GM21737 (cell line): ENCODE measurements at regions not wholly inside any gene's neighbourhood (a gene's known extent, or its start where the extent isn't known, plus 50 kb on each side); places are given as distances from the start of the nearest gene placed in this dataset.

Source experiments
- ATAC-seq: cut with Tn5 transposase; IDR thresholded peaks from one replicate; pipeline ENCODE4 v1.9.1; 2021; ENCODE audit warnings: mild to moderate bottlenecking, moderate library complexity; ENCODE audit not compliant: unreplicated experiment

DNA sequence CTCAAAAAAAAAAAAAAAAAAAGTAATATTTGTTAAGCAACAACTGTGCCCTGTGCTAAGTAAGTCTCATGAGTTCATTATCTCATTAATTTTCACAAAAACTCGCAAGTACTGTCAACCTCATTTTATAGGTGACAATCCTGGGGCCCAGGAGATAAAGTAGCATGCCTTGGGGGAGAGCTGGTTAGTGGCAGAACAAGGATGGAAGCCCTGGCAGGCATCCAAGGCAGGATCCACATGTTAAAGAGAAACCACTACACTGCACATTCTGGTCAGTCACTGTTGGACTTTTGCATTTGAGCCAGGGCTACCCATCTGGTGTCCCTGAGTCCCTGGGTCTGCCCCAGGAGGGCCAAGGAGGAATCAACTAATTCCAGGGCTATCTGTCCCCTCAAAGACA is 54.6 kb downstream of the ZFP36L2 start:
- ATAC-seq: no peak

DNA sequence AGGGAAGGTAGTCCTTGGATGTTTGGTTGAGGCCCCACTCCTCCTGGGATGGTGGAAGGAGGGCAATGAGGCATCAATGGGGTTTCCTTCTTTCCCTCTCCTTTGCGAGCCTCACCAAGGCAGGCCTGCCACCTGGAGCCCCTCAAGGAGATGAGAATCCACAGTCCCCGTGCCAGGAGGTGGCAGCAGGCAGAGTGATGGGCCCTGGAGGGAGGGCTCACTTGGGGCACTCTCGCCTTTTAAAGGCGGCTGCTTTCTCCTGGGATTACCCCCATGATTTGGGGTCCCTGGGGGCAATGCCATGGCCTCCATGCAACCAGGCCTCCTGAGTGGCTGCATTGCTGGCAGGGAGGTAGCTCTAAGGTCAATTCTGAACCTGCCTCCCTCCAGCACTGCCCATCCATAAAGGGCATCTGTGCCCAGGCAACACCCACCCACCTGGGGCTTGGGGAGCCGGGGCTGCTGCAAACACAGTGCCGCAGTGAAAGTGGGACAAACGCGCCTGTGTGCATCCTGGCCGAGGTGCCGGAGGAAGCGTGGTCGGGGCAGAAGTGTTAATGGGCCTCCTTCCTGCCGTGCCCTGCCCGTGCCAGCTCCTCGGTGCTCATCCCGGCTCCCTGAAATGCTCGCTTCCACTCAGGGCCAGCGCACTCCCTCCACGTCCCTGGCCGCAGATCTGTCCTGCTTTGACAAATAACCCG is 55.9 kb downstream of the ZFP36L2 start:
- no peak for ATAC-seq

DNA sequence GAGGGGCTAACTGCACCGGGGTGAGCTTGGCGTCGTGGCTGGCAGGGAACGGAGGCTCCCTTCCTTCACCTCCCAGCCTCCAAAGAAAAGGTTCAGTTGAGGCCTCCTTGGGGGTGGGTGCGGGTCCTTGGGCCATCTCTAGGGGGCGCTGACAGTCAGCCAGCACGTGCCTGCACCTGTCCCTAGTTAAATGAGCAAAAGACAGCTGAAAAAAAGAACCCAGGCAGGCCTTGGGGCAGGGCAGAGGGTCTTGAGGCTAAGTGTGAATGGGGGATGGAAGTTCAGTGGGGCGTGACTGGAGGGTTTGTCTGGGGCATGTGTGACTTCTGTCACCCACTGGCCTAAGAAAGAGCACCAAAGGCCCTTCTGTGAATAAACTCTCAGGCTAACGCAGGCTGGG is 56.4 kb downstream of the ZFP36L2 start:
- ATAC-seq: no peak

DNA sequence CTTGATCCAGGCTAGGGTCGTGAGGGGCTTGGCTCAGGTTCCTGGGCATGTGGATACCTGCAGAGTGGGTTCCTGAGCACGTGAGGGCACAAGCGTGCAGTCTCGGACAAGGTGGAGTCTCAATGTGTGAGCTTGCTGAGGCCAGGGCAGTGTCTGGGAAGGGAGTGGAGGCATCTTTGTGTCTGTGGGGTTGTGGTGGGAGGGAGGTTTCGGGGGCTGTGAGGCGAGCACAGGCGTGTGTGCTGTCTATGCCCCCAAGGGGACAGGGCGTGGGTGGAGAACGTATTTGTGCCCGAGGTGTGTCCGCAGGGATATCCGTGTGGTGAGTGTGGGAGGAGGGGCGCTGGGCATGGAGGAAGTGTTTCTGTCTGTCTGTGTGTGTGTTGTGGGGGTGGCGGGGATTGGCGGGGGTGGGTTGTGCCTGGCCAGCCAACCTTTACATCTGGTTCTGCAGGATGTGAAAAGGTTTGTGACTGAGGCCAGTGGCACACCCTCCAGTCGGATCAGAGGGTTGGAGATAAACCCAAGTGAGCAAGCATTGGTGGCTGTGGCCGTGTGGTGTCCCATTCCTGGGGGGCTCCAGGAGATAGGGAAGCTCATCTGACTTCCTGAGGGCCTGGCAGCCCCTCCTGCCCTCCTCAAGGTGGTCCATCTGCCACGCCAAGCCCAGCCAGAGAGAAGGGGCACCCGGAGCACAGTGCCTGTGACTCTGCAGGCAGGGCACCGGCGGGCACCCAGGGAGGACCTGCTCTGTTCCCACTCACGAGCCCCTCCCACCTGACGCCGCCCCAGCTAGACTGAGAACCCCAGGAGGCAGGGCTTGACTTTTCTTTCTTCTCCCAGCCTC is 57.1 kb downstream of the ZFP36L2 start:
- no peak for ATAC-seq

DNA sequence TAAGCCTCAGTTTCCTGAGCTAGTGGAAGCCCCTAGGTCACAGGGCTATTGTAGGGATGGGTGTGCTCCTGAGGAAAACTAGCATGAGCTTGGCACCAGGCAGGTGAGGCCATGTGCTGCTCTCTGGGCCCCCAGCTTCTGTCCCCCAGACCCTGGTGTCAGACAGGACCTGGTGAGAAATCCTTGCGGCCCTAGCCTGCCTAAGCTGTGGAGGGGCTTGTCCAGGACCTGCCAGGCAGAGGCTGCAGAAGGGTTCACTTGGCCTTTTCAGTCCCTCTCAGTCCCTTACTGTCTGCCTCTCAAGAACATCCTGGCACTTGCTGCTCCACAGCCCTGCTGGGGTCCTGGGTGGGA is 58.4 kb downstream of the ZFP36L2 start:
- ATAC-seq: no peak

DNA sequence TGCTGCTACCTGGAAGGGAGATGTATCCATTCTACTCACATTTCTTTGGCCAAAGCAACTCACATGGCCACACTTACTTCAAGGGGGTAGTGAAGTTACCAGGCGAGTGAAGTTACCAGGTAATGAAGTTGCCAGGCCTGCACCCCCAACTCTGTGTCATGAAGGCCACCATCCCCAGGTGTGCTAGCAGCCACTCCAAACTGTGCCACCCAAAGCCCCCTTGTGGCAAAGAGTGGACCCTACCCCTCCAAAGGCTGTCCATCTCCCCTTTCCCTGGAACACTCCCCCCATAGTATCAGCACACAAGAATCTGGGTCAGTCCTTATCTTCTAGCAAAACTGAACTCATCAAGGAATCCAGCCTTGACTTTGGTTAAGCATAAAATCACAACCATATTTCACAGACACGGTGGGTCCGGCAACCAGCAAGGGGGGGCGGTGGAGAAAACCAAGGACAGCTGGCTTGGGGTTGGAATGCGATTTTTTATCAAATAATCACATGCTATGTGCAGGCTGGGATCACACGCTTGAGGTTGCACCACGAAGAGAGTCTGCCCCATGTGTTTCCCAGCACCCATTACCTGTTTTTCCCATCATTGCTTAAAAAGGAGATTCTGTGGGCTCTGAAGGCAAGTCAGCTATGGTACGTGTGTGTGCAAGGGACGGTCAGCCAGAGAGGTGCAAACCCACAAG is 60.9 kb downstream of the ZFP36L2 start:
- no peak for ATAC-seq

DNA sequence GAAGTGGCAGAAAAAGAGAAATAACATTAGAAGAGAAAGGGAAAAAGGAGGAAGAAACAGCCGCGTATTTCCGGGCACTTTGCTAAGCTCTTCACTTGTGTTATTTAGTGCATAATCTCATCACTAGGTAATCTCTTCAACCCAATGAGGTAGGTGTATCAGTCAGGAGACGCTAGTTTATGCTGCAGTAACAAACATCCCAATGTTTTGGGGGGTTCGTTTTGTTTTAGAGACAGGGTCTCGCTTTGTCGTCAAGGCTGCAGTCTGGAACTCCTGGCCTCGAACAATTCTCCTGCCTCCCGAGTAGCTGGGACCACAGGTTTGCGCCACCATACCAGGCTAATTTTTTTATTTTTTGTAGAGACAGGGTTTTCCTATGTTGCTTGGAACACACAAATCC is 61.7 kb downstream of the ZFP36L2 start:
- no peak for ATAC-seq

DNA sequence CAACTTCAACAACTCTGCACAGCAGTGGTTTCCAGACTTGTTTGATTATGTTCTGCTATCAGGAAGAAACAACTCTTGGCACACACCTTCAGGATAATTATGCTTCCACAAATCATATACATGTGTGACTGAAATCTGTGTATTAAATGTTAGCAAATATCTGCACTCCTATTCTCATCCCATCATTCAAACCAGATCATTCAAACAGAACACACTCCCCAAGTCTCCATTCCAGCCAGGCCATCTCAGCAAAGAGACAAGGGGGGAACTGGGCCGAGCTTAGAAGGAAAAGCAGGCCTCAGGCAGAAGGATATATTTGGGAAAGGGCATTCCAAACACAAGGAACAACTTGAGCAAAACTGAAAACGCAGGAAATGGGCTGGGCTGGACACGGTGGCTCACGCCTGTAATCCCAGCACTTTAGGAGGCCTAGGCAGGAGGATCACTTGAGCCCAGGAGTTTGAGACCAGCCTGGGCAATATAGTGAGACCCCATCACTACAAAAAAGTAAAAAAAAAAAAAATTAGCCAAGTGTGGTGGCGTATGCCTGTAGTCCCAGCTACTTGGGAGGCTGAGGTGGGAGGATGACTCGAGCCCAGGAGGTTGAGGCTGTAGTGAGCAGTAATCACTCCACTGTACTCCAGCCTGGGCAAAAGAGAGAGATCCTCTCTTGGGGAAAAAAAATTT is 62.7 kb downstream of the ZFP36L2 start:
- ATAC-seq: no peak

DNA sequence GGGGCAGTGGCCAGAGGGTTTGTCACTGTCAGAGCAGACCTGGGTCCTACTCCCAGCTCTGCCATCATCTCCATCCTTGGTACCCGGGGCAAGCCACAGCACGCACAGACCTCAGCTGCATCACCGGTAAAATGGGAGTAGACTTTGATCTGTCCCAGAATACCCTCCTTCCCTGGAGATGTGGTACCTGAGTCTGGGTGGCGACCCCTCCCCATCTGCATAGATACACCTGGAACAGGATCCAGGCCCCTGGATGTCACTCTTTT is 64.0 kb downstream of the ZFP36L2 start:
- no peak for ATAC-seq

DNA sequence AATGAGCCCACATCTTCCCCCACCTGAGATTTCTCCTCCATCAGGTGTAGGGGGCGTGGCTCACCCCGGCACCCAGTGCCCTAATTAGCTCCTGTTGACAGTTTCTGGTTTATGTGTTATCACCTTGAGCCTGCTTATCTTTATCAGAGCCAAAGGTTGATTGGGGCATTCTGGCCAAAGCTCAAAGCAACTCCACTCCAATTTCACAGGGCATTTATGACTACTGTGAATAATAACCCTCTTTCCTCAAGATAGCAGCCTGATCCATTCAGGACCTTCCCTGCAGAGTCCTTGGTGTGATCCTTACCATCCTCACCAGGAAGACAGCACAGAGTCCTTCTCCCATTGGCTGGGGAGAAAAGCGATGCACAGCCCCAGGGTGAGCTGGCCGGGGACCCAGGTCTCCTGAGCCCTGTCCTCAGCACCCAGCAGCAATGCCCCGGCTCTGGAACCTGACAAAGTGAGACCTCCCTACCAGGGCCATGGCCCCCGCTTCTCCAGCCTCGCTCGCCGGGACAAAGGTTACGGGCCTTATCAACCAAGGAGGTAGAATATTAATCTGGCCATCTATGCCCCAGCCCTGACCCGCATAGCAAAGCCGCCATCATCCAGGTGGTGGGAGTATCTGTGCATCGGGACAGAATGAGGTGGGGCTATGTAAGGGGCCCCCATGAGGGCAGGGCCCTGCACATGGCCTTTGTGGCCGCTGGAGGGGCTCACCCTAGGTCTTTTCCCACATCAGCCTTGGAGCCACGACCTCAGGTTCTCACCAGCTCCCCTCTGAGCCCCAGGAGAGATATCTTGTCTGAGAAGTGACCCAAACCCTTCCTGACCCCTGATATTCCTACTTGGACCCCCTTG is 64.5 kb downstream of the ZFP36L2 start:
- ATAC-seq: no peak

DNA sequence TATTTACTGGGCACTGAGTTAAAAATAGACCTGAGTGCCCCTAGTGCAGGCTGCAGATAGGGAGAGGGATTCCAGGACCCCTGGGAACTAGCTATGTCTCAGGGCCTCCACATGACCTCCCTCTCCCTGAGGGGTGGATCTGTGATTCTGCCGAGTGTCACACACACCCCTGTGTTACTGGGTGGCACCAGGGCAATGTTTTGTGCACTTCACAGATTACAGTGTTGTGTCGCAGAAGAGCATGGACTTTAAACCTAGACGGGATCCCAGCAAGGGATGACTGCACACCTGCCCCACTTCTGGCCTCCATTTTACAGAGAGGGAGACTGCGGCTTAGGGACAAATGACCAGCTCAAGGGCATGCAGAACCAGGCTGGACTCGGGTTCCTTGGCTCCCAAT is 65.6 kb downstream of the ZFP36L2 start:
- no peak for ATAC-seq

DNA sequence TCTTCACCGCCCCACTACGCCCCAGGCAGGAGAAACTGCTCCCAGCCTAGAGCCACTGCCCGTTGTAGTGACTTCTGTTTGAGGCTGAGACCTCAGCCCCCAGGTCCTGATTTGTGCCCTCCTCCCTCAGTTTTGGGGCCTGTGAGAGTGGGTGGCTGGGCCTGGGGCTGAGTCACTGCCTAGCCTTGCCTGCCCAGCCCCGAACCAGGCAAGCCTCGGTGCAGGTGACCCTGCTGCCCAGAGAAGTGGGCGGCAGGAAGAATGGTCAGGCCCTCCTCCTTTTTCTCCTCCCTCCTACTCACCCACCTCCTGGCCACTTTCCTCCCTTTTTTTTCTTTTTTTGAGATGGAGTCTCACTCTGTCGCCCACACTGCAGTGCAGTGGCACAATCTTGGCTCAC is 66.6 kb downstream of the ZFP36L2 start:
- ATAC-seq: no peak

DNA sequence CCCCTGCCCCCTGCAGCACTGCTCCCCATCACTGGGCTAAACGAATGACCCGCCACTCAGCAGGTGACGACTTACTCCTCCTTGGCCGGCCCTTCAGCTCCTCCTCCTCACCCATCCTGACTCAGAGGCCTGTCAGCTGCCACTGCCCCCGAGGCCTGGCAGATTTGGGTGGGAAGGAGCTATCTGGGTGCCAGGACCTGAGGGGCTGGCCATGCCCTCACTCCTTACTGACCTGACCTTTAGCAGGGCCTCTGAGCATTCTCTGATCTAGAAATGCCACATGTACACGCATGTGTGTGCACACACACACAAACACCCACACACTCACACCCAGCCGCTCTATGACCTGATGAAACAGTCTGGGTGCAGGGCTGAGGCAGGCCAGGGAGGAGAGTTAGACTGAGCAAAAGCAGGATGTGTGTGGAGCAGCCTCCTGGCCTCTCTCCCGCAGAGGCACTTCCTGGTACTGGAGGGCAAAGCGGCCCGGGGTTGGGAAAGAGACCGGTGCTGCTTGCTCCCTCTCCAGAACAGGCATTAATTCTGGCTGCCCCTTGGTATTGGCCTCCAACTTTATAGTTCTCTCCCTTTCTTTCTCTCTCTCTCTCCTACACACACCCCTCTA is 68.0 kb downstream of the ZFP36L2 start:
- ATAC-seq: peak; percentile 2

DNA sequence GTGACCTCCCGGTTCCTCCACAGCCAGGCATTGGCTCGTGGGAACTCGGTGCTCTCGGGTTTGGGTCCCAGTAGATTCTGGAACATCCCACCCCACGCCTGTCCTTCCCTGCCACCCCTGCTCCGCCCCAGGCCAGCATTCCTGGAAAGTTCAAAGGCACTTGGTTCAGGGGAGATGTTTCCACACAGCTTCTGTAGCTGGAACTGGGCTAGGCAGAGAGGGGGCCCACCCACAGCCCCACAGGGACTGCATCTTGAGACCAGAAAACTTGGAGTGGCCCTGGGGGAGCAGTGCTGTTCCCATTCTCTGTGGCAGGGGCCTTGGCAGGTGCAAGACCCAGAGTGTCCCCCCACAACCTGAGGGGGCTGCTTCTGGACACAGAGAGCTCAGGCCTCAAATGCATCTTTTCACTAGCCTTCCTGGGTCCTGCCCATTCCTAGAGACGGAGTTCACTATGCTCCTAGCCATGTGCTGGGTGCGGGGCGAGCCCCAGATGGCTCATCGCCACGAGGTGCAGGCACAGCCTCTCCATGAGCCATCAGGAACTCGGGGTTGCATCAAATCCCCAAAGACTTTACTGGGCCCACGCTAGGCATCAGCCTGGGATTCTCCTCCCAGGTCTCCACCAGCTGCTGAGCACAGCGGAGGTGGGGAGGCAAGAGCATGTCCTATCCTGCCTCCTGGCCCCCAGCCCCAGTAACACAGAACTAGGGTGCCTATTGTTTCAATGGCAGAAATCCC is 68.7 kb downstream of the ZFP36L2 start:
- ATAC-seq: no peak

DNA sequence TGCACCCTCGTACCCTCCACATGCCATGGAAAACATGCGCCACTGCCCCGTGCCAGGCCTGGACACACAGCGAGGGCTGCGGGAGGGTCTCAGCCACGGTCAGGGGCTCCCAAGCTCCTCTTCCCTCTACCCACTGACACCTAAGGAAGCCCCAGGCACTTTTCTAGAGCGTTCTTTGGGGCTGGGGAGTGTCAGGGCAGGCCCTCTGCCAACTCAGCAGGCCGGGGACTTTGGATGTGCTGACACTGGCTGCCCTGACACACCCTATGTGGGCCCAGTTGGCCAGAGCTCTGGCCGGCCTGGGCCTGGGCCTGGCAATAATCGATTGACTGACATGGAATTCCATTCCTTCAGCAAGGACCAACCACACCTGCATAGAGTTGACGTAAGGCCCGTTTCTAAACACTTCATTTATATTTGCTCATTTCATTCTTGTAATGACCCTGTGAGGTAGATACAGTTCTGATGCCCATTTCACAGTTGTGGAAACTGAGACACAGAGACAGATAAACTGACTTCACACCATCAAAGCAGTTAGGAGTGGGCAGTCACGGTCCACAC is 70.5 kb downstream of the ZFP36L2 start:
- ATAC-seq: no peak

DNA sequence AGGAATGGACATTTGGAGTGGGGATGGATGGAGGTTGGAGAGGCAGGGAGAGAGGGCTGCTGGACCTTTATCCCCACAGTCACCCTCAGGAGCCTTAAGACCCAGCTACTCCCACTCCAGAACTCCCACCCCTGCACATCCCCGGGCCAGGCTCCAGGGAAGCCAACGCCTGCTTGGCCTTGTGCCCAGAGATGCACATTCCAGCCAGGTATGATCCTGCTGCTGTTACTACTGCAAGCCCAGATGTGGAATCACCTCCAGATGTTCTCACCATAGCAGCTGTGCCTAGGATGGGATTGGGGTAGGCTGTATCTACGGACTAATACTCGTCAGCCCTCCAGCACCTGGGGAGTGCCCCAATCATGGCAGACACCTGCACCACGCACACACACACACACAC is 71.7 kb downstream of the ZFP36L2 start:
- no peak for ATAC-seq

DNA sequence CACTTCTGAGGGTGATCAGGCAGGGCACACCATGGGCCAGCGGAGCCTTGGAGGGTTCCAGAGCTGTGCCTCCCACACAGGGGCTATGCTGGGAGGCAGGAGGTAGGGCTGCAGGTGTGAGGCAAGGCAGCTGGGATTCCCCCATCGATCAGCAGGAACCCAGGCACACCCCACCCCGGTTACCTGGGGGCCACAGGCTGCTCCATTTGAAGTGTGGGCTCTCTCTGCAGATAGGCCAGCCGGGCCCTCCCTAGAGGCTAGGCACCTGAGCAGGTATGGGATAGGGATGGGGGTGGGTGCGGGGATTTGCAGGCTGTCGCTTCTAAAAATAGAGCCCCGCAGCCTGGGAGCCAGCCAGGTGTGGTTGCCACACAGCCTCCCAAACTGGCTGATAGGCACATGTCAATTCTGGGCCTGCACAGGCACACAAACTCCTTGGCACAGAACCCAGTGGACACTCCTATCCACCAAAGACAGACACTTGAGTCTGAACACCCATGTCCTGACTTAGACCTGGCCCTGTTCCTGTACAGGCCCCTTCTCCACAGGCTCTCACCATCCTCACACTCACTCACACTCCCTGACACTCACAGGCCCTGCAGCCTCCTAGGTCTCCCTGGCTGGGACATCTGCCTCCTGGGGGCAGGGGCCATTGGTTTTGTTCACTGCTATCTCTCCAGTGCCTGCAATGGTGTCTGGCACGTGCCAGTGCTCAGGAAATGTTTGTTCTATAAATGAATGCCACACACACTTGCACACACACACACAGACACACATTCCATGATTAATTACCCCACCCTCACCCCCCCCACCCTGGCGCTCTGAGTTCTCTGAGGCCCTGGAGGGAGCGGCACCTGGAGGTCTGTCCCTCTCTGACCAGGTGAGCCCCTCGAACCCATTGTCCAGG is 73.4 kb downstream of the ZFP36L2 start:
- no peak for ATAC-seq

DNA sequence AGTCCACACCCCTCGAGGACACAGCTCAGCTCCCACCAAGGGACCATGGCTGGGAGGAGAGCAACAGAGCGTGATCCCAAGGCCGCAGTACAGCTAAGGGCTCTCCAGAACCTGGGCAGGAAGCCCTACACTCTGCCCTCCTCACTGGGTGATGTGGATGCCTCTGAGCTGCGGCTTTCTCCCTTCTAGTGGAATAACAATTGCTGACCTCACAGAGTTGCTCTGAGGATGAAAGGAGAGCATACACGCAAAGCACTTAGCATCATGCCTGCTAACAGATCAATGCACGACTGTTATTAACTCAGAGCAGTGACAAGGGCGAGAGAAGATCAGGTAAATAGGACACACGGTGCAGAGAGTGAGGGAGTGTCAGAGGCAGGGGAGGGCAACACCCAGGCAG is 74.2 kb downstream of the ZFP36L2 start:
- ATAC-seq: no peak
